ENCODE measurements at regions not wholly inside any gene's neighbourhood (a gene's known extent, or its start where the extent isn't known, plus 50 kb on each side); places are given as distances from the start of the nearest gene placed in this dataset.

GRCh38 chr18:37654731-37655369 is 89.3 kb upstream of the CELF4 start:
- no peak for TF ChIP-seq POLR2AphosphoS5 (IDR thresholded peaks at IDR 0.05; ENCODE audit: low read depth, low read length)
- TF ChIP-seq TAF1 (IDR thresholded peaks at IDR 0.05; ENCODE audit: borderline replicate concordance, insufficient read depth, low read length), result no peak
- TF ChIP-seq FOXP2 (optimal IDR thresholded peaks at IDR 0.05; ENCODE audit: borderline replicate concordance, extremely low read depth, extremely low read length, insufficient read depth), result no peak
- TF ChIP-seq REST (IDR thresholded peaks at IDR 0.05; ENCODE audit: insufficient read depth in 1 of 2, low read depth in 2 of 2, low read length in 2 of 2), result no peak

Data from PFSK-1 (cell line).